MM.1S (cell line): ENCODE measurements at regions not wholly inside any gene's neighbourhood (a gene's known extent, or its start where the extent isn't known, plus 50 kb on each side); places are given as distances from the start of the nearest gene placed in this dataset.

Experiments used
- EZH2 ChIP-seq: fragments of 300-600 bp; sonication (generic); optimal IDR thresholded peaks from 2 replicates; pipeline ENCODE3; 2017; ENCODE audit warnings: low read depth, mild to moderate bottlenecking, antibody characterized with exemption, low read length, mixed read lengths
- TF ChIP-seq, protein P1 (sequence below): fragments of 300-600 bp; sonication (generic); IDR thresholded peaks from 2 replicates; pipeline ENCODE4 v1.5.1; 2016; ENCODE audit warnings: antibody characterized with exemption, low read length, mixed read lengths

- TF ChIP-seq, protein P1, sequence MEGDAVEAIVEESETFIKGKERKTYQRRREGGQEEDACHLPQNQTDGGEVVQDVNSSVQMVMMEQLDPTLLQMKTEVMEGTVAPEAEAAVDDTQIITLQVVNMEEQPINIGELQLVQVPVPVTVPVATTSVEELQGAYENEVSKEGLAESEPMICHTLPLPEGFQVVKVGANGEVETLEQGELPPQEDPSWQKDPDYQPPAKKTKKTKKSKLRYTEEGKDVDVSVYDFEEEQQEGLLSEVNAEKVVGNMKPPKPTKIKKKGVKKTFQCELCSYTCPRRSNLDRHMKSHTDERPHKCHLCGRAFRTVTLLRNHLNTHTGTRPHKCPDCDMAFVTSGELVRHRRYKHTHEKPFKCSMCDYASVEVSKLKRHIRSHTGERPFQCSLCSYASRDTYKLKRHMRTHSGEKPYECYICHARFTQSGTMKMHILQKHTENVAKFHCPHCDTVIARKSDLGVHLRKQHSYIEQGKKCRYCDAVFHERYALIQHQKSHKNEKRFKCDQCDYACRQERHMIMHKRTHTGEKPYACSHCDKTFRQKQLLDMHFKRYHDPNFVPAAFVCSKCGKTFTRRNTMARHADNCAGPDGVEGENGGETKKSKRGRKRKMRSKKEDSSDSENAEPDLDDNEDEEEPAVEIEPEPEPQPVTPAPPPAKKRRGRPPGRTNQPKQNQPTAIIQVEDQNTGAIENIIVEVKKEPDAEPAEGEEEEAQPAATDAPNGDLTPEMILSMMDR = no peak
- TF ChIP-seq EZH2 = no peak
Observed at GRCh38 chr11:116162886-116163230, 609.9 kb downstream of the BUD13 start.
